ENCODE measurements at regions not wholly inside any gene's neighbourhood (a gene's known extent, or its start where the extent isn't known, plus 50 kb on each side); places are given as distances from the start of the nearest gene placed in this dataset.

DNA sequence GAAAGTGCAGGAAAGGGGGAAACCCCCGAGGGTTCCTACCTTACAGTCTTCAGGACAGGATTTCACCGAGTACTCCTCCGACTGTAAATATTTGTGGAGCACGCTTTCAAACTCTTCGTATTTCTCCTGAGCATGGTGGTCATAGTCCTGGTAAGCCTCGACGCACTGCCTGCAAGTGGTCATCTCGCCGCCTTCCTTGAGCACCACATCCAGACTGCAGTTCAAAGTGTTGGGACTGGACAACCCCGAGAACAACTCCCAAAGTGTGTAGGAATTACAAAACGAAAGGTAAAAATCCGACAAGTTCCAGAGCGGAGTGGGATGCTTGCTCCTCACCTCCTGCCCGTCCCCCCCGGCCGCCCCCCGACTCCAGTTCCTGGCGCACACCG, 349.7 kb downstream of the LIG4 start:
- no peak for DNase-seq (ENCODE audit: low read depth)
- TF ChIP-seq, protein P1, sequence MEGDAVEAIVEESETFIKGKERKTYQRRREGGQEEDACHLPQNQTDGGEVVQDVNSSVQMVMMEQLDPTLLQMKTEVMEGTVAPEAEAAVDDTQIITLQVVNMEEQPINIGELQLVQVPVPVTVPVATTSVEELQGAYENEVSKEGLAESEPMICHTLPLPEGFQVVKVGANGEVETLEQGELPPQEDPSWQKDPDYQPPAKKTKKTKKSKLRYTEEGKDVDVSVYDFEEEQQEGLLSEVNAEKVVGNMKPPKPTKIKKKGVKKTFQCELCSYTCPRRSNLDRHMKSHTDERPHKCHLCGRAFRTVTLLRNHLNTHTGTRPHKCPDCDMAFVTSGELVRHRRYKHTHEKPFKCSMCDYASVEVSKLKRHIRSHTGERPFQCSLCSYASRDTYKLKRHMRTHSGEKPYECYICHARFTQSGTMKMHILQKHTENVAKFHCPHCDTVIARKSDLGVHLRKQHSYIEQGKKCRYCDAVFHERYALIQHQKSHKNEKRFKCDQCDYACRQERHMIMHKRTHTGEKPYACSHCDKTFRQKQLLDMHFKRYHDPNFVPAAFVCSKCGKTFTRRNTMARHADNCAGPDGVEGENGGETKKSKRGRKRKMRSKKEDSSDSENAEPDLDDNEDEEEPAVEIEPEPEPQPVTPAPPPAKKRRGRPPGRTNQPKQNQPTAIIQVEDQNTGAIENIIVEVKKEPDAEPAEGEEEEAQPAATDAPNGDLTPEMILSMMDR (conservative IDR thresholded peaks at IDR 0.05; ENCODE audit: control insufficient read depth, insufficient read depth, low read depth, low read length): no peak
- no peak overlapping the region for H3K4me3 ChIP-seq (ENCODE audit: control insufficient read depth, low read depth, low read length)

DNA sequence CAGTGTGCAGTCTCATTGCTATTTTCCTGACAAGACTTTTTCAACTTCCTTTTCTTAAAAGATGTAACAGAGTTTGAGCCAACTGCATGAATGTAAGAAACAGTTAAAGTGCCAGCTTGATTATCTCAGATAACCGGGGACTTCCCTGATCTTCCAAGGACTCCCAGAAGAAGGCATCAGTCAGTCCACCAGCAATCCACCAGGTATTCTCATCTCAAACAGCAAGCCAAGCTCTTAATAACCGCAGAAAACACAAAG, 350.1 kb downstream of the LIG4 start:
- no peak for DNase-seq (ENCODE audit: low read depth)
- TF ChIP-seq, protein P1 (conservative IDR thresholded peaks at IDR 0.05; ENCODE audit: control insufficient read depth, insufficient read depth, low read depth, low read length): no peak
- no peak overlapping the region for H3K4me3 ChIP-seq (ENCODE audit: control insufficient read depth, low read depth, low read length)

DNA sequence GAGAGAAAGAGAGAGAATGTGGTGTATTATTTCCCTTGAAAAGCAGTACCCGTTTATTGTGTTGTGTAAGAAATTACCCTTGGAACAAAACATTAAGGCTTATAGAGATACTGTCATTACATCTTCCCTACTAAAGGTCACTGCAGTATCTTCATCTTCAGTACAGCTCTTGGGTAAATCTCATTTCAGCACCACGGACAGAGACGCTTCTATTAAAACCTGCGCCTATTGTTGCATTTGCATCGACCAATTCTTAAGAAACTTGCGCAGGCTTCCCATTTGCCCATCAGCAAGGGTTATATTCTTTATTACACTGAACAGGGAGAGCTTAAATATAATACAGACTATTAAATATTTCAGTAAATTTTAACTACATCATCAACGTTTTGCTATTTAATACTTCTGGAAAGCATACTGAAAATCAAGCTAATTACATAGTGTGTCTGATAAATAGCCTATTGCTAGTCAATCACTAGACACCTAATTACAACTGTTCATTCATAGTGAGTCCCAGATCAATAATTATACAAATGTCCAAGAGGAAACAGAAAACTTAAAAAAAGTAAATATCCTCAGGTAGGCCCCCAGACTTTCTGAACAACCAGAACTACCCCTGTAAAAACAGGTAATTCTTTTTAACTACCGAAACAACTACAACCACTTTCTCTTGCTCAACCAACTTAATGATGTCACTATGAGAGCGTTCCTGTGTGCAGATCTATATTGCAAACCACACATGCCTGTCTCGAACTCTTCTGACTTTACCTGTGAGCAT, 350.6 kb downstream of the LIG4 start:
- H3K4me3 ChIP-seq (ENCODE audit: control insufficient read depth, low read depth, low read length): no peak overlapping the region
- DNase-seq (ENCODE audit: low read depth): peak; percentile 58
- TF ChIP-seq, protein P1 (conservative IDR thresholded peaks at IDR 0.05; ENCODE audit: control insufficient read depth, insufficient read depth, low read depth, low read length): no peak

DNA sequence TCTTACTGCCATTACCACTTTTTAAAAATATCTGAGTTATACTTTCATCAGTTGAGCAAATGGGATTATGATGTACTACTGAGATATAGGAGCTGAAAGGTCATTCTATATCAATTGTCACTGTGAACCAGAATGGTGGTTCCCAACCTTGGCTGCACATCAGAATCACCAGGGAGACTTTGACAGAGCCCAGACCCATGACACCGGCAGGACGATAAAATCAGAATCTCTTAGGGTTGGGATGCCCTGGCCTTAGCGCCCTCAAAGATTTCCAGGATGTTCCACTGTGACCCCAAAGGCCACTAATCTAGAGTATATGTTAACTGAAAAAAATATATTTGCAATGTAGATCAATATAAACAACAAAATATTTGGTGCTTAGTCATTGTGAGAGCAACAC, 355.1 kb downstream of the LIG4 start:
- TF ChIP-seq, protein P1 (conservative IDR thresholded peaks at IDR 0.05; ENCODE audit: control insufficient read depth, insufficient read depth, low read depth, low read length): no peak
- no peak for DNase-seq (ENCODE audit: low read depth)
- H3K4me3 ChIP-seq (ENCODE audit: control insufficient read depth, low read depth, low read length): no peak overlapping the region

DNA sequence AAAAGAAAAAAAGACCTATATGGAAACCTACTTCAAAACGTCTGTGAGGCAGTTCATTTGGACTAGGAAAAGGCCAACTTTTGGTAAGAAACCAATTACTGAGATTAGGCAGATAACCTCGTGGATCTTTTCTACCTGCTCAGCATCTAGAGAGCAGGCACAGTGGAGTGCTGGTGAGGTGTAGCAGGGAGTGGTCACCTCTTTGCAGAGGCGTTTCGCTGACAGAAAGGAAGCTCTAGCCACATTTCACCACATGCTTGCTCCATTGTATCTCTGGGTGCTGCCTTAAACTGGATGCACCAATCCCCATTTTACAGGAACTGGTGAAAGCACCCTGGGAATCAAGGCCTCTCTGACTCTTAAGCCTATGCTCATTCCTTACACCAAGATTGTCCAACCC, 360.5 kb downstream of the LIG4 start:
- no peak for DNase-seq (ENCODE audit: low read depth)
- H3K4me3 ChIP-seq (ENCODE audit: control insufficient read depth, low read depth, low read length): no peak overlapping the region
- TF ChIP-seq, protein P1 (conservative IDR thresholded peaks at IDR 0.05; ENCODE audit: control insufficient read depth, insufficient read depth, low read depth, low read length): no peak

DNA sequence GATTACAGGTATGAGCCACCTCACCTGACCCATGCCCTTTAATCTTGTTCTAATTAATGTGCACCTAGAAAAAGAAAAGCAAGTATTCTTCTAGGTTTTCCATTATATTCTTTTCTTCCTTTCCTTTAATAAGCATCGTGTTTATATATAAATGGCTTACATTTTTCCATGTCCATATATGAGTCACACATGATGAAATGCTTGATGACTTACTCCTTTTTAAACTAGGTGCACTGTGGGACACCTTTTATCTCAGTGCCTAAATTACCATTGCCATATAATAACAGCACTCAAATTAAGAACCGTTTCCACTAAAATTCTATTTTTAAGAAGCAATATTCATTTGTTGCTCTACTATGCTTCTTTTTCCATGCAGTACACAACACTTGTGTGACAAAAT, 363.3 kb downstream of the LIG4 start:
- no peak for DNase-seq (ENCODE audit: low read depth)
- no peak overlapping the region for H3K4me3 ChIP-seq (ENCODE audit: control insufficient read depth, low read depth, low read length)
- TF ChIP-seq, protein P1 (conservative IDR thresholded peaks at IDR 0.05; ENCODE audit: control insufficient read depth, insufficient read depth, low read depth, low read length): no peak

DNA sequence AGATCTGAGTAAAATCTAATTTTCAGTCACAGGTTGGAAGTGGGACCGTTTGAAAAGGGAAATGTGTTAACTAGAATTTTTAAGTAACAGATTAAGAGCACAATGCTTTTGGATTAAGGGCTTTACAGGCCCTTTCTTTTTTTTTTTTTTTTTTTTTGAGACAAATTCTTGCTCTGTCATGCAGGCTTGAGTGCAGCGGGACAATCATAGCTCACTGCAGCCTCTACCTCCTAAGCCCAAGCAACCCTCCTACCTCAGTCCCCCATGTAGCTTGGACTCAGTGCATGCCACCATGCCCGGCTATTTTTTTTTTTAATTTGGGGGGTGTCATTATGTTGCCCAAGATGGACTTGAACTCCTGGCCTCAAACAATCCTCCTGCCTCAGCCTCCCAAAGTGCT, 363.7 kb downstream of the LIG4 start:
- TF ChIP-seq, protein P1 (conservative IDR thresholded peaks at IDR 0.05; ENCODE audit: control insufficient read depth, insufficient read depth, low read depth, low read length): no peak
- no peak for DNase-seq (ENCODE audit: low read depth)

More for the DNA sequence above, 363.7 kb downstream of the LIG4 start:
- no peak overlapping the region for H3K4me3 ChIP-seq (ENCODE audit: control insufficient read depth, low read depth, low read length)

Measured in fibroblast of mammary gland (primary cell).